GM06990 (cell line): ENCODE measurements at regions not wholly inside any gene's neighbourhood (a gene's known extent, or its start where the extent isn't known, plus 50 kb on each side); places are given as distances from the start of the nearest gene placed in this dataset.

Source experiments
- DNase-seq: peaks from one replicate; pipeline ENCODE4 v3.0.0-alpha.2; 2011; ENCODE audit not compliant: insufficient read length; ENCODE audit errors: extremely low read depth
- H3K27me3 ChIP-seq: replicated peaks from 2 replicates; pipeline ENCODE4 v1.6.0; 2011; ENCODE audit warnings: low read length; ENCODE audit not compliant: control insufficient read depth, insufficient read depth
- H3K36me3 ChIP-seq: 2 replicates; pipeline ENCODE4 v1.5.1; 2011; ENCODE audit warnings: low read length; ENCODE audit not compliant: control insufficient read depth, insufficient read depth
- H3K4me3 ChIP-seq: replicated peaks from 2 replicates; pipeline ENCODE4 v1.5.1; 2011; ENCODE audit warnings: low read depth, mild to moderate bottlenecking, control low read depth, low read length
- TF ChIP-seq, protein P1 (sequence below): IDR thresholded peaks from 2 replicates; pipeline ENCODE4 v1.5.1; 2011; ENCODE audit warnings: low read length, control low read depth, mild to moderate bottlenecking, inconsistent platforms; ENCODE audit not compliant: insufficient read depth, poor library complexity, severe bottlenecking

DNA sequence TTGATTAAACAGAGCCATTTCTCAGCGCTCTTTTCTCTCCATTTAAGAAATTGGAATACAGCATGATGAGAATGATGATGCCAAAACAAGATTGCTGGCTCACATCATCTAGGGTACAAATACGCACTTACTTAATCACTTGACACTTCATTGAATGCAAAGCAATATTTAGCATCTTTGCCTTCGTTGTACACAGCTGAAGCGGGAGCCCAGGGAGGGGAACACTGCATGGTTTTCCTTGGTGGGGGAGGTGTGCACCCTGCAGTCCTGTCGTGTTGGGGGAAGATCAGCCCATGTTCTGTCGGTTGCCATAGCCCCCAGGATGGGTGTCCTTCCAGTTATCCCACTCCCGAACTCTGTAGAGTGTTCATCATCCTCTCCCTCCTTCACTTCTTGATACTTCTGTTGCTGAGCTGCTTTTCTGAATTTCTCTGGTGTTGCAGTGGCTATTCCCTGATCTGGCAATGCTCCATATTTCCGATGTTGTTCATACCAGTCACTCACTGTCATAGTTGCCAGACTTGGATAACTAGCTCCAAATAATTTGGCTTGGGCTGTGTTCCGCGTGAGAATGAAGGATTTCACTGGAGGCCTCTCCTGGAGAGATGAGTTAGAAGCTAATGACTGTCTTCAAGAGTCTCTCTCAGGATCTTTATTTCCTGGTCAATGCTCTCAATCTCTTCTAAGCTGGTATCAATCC, 50.1 kb upstream of the DYNC1LI1 start:
- TF ChIP-seq, protein P1, sequence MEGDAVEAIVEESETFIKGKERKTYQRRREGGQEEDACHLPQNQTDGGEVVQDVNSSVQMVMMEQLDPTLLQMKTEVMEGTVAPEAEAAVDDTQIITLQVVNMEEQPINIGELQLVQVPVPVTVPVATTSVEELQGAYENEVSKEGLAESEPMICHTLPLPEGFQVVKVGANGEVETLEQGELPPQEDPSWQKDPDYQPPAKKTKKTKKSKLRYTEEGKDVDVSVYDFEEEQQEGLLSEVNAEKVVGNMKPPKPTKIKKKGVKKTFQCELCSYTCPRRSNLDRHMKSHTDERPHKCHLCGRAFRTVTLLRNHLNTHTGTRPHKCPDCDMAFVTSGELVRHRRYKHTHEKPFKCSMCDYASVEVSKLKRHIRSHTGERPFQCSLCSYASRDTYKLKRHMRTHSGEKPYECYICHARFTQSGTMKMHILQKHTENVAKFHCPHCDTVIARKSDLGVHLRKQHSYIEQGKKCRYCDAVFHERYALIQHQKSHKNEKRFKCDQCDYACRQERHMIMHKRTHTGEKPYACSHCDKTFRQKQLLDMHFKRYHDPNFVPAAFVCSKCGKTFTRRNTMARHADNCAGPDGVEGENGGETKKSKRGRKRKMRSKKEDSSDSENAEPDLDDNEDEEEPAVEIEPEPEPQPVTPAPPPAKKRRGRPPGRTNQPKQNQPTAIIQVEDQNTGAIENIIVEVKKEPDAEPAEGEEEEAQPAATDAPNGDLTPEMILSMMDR: no peak
- Histone ChIP-seq H3K4me3 (no peak overlapping the region), H3K27me3 (no peaks in the 10 kb centered on the region), H3K36me3 (no peaks in the 10 kb centered on the region)
- DNase-seq: no peak
